Stimulated activated CD4-positive, alpha-beta T cell treated with anti-CD3 and anti-CD28 coated beads, Interleukin-2, amount 100 ng/mL, for 24 hours (primary cell): ENCODE measurements at regions not wholly inside any gene's neighbourhood (a gene's known extent, or its start where the extent isn't known, plus 50 kb on each side); places are given as distances from the start of the nearest gene placed in this dataset.
"Not testable (repeated sequence)": the region's sequence is repeated elsewhere in the genome, so short reads cannot be mapped to it uniquely, and the experiment has no call there.

Source experiments
- DNase-seq, 2 donors: peaks; one replicate each; pipeline ENCODE4 v3.0.0-alpha.2; 2020

DNA sequence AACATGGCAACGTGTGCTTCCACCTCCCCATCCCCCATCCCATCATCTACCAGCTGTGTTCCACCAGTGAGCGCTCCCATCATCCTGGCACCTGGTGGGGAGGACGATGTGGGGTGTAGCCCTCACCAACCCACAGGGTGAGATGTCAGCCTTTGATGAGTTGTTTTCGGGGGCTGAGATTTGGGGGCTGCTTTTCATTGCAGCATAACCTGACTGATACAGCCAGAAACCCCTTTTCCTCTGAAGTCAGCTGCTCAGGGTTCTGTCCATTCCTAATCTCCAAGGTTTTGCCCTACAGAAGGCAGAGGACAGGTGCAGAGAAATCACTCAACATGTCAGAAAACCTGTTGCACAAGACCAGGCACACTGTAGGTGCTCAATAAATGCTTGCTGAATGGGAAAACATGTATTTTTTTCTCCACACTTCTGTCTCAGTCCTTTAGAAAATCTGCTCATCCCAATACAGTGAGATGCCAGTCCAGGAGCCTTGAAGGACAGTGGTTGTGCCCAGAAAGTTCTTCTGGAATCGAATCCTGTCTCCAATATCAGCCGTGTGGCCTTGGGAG, 239.8 kb downstream of the RBM19 start:
- no peak for DNase-seq

DNA sequence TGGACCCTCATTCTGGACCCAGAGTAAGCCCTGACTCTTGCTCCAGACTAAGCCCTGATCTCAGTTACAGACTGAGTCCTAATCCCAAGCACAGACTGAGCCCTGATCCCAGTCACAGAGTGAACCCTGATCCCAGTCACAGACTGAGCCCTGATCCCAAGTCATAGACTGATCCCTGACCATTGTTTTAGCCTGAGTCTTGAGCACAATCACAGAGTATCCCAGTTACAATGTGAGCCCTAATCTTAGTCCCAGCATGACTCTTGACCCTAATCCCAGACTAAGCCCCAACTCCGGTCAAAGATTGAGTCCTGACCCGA, 240.6 kb downstream of the RBM19 start:
- DNase-seq, result no peak

DNA sequence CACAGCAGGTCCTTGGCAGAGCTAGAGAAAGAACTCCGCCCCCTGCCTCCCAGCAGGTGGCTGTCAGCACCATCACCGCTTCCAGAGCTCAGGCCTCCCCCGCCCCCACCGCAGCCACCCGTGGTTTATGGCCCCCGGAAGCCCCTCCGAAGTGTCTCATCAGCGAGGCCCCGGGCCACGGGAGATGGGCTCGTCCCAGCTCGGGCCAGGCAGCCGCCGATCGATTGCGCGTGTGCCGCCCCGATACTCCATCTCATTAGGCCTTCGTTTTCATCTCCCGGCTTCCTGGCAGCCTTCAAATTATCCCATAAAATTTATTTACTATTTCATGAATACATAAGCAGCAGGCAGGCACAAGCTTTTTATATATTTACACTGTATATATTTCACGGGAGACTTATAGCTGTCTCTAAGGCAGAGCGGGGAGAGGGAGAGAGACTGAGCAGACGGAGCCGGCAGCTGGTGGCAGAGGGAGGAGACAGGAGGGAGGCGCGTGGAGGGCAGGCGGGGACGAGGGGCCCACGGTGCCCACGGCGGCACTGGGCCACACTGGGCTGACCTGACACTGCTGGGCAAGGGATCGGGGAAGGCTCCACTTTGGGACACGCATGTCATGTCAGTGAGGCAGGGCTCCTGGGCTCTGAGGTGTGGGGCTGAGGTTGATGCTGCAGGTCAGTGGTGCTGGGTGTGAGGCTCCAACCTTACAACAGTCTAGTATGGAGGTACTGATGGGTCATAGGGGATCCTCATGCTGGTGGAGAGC, 241.2 kb downstream of the RBM19 start:
- DNase-seq, result no peak

DNA sequence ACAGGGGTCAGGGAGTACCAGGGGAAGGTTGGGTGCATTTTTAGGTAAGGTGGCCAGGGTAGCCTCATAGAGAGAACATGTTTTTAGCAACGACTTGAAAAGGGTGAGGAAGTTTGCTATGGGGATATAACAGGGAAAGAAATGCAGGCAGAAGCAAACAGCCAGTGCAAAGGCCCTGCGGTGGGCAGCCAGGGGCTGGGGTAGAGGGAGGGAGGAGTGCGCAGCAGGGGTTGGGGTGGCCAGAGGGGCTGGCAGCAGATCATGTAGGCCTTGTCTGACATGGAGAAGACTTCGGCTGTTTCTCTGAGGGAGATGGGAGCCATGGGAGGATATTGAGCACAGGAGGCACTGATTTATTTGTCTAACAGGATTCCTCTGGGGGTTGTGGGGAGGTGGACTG, 242.5 kb downstream of the RBM19 start:
- no peak for DNase-seq

DNA sequence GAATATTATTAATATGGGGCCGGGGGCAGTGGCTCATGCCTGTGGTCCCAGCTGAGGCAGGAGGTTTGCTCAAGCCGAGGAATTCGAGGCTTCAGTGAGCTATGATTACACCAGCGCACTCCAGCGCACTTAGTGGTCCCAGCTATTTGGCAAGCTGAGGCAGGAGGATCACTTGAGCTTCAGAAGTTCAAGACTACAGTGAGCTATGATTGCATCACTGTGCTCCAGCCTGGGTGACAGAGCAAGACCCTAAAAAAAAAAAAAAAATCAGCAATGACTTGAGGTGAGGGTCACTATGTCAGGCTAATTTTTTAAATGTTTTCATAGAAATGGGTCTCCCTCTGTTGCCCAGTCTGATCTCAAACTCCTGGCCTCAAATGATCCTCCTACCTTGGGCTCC, 243.4 kb downstream of the RBM19 start:
- DNase-seq, result no peak

DNA sequence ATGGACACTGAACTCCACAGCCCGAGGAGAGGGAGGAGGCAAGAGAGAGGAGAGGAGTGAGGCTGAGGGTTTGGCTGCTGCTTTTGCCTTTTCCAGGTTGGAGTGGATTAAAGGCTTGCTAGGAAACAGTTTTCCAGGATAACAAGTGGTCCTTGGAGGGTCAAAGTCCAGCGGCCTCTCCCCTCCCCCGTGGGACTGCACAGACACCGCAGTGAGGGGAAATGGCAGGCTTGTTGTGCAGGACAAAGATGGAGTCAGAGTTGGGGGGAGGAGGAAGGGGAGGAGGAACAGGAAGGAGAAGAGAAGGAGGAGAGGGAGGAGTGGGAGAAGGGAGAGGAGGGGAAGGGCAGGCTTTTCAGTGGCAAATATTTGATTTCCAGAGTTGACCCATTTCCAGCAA, 245.5 kb downstream of the RBM19 start:
- no peak for DNase-seq

DNA sequence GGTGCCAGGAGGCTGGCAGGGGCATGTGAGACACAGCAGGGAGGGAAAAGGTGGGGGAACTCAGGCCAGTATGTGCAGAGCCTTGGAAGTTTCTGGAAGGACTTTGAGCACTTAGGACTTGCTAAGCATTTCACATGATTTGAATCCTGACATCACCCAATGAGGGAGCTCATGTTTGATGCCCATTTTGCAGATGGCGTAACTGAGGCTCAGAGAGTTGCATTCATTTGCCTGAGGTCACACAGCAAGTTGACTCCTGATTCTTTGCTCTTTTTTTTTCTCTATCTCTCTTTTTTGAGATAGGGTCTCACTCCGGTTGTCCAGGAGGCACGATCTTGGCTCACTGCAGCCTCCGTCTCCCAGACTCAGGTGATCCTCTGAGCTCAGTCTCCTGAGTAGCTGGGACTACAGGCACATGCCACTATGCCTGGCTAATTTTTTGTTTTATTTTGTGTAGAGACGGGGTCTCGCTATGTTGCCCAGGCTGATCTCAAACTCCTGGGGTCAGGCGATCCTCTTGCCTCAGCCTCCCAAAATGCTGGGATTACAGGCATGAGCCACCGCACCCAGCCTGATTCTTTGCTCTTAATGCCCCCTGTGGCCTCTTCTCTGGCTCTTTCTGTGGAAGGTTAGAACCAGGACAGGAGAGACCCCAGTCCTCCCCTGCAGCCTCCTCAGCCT, 246.1 kb downstream of the RBM19 start:
- DNase-seq, result no peak

DNA sequence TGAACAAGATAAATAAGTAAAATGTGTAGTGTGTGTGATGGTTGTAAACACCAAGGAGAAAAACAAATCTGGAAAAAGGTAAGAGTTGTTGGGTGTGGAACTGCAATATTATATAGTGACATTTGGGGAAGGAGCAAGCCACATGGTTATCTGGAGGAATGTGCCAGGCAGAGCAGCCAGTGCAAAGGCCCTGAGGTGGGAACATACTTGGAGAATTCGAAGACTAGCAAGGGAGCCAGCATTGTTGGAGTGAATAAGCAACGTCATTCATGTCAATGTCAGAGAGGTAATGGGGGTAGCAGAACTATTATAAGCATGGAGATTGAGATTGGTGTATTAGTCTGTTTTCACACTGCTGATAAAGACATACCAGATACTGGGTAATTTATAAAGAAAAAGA, 241.5 kb upstream of the LHX5 start:
- no peak for DNase-seq

DNA sequence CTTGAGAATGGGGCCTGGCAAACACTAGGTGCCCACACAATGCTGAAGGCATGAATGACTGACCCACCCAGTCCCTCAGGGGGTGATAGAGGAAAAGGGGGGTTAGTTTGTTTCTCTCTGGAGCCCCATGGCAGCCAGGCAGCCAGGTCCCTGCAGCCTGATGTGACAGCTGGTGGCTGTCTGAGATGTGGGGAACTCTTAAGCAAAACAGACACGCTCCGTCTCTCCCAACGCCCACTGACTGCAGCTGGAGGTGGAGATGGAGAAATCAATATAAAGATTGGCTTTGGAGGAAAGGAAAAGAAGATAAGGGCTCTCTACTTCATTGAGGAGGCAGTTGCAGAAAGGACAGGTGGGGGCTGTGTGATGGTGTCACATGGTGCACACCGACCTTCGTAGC, 240.8 kb upstream of the LHX5 start:
- DNase-seq, result no peak

DNA sequence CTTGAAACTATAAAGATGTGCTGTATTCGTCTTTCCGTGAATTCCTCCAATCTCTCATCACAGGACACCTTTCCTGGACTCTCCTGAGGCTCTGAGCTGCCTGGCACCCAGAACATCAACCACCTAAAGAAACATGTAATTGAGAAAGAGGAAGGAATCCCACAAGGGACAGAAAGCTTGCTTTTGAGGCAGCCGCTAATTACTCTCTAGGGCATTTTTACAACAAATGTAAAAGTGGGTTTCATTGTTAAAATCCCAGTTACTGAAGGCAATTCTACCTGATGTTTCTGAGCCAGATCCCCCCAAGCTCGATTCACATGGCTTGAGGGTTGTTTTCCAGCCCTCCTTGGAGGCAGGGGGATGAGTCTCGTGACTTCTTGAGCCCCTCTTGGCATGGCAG, 238.5 kb upstream of the LHX5 start:
- DNase-seq, result no peak

DNA sequence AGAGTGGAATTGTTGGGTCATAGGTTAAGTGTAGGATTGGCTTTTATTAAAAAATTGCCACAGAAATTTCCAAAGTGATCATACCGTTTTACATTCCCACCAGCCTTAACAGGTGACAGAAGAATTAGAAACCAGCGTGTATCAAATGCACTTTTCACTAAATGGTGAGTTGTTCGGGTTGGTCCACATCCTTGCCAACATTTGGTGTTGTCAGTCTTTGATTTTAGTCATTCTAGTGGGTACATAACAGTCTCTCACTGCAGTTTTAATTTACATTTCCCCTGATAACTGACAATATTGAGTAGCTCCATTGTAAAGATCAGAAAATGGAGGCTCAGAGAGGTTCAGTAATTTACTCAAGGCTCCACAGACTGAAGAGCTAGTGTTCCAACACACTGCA, 237.8 kb upstream of the LHX5 start:
- no peak for DNase-seq

DNA sequence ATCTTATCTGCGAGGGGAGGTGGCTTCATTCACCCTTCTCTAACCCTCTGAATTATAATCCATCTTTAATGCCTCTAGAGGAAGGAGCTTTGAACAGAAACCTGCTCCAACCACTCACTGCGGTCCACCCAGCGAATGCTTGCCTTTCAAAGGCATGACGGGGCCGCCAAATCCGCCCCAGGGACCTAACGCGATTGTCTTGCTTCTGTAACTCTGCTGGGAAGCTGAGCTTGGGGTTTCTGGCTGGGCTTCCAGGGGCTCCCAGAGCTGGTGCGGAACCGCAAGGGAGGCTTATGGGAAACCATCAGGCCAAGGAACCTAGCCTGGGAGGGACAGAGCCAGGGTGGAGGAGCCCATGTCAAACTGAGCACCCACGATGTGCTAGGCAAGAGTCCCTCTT, 231.2 kb upstream of the LHX5 start:
- no peak for DNase-seq

DNA sequence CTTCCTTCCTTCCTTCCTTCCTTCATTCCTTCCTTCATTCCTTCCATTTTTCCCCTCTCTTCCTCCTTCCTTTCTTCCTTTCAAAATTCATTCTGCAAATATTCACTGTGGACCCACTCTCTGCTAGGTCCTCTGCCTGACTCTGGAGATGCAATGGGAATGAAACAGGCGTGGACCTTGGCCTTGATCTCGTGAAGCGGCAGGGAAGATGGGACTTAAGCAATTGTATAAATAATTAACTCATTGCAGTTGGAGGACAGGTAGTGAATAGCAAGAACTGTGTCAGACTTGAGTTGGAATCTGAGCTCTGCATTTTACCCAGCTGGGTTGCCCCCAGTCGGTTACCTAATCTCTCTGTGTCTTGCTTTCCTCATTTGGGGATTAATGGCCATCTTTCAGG, 230.6 kb upstream of the LHX5 start:
- no peak for DNase-seq

DNA sequence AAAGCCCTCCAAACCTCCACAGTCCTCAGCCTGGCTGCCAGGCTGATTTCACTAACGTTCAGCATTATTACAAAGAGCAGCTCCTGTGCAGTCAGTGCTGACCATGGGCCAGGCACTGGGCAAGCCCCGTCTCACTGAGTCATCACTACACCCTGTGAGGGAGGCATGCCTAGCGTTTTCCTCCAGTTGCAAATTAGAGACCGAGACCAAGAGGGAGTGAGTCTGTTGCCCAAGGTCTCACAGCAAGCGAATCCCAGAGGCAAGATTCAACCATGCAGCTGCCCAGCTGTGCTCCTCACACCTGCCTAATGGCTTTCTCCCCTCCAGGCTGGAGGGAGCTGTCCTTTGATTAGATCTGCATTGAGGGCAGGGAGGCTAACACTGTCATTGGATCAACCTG, 229.3 kb upstream of the LHX5 start:
- DNase-seq, result no peak

DNA sequence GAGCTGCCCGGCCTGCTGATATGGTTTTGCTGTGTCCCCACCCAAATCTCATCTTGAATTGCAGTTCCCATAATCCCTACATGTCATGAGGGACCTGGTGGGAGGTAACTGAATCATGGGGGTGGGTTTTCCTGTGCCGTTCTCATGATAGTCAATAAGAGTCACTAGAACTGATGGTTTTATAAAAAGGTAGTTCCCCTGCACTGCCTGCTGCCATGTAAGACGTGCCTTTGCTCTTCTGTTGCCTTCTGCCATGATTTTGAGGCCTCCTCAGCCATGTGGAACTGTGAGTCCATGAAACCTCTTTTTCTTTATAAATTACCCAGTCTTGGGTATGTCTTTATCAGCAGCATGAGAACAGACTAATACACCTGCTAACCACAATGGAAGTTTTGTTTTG, 228.3 kb upstream of the LHX5 start:
- not testable (repeated sequence) for DNase-seq

DNA sequence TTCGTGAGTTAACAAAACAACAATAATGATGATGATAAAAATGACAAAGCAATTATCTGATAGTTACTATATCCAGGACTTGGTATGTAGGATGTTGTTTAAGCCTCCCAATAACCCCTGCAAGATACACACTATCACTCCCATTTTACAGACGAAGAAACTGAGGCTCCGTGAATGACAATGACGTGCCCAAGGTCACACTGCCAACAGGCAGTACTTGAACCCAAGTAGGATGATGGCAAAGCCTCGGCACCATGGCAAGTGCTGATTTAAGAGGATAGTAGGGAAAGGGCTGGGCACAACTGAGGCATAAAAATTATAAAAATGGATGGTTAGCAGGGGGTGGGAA, 226.8 kb upstream of the LHX5 start:
- DNase-seq, result no peak

DNA sequence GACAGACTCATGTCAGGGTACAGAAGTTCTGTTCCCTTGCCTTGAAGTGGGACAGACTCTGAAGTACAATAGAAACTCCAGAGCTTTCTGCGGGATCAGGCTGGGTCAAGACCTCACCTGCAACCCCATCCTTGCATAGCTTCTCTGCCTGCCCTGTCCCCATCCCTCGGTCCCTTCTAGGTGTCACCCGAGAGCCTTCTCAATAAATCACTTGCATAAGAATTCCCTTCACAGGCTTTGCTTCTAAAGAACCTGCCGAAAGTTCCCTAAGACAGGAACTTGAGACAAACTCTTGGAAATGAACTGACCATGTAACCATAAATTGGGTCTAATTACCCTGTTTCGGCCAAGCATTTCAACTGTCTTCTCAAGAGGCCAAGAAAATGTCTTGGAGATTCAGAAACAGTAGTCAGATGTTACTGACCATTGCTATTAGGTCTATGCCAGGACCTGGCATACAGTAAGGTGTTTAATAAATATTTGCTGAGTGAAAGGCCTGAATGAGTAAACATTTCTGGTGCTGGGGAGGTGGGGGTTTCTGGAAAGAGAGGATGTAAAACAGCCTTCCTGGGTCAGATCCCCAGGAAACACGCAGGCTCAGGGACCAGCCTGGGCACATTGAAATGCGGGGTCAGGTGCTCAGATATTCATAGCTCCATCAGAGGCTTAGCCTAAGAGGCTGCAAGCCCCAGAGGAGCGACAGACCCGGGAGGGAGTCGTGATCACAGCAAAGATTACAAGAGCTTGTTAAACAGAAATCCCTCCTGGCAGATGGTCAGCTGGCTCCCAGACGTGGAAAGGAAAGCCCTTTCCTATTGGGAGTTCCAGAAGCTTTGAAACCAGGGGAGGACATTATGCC, 226.2 kb upstream of the LHX5 start:
- no peak for DNase-seq

DNA sequence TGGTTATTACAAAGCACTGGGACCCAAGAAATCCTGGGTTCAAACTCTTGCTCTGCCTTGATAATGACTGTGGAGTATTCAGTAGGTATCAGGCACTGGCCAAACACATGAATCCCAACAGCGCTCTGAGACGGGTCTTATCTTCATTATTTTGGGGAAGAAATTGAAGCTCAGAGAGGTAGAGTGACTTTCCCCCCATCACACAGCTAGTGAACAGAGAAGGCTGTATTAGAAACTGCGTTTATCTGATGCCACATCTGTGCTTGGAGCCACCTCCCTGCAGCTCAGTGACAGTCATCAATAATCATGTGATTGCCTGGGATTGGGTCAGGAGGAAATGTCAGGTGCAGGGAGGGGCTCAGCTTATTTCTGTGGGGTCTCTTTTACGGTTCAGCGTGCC, 225.4 kb upstream of the LHX5 start:
- DNase-seq, result no peak

DNA sequence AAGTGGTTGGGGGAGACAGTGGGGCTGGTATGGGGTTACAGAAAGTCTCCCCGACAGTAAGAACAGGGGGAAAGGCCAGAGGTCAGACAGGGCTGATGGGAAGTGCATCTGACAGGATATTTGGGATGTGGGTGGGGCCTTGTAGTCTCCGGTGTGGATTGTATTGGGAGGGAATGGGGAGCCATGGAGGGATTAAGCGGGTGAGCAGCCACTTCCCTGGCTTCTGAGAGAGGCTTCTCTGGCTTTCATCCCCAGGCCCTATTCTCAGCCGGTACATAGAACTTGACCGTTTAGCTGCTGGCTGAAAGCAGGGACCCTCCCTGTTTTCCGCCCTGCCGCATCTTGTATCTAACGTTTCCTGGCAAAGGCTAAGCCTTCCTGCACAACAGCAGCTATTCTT, 222.0 kb upstream of the LHX5 start:
- no peak for DNase-seq

DNA sequence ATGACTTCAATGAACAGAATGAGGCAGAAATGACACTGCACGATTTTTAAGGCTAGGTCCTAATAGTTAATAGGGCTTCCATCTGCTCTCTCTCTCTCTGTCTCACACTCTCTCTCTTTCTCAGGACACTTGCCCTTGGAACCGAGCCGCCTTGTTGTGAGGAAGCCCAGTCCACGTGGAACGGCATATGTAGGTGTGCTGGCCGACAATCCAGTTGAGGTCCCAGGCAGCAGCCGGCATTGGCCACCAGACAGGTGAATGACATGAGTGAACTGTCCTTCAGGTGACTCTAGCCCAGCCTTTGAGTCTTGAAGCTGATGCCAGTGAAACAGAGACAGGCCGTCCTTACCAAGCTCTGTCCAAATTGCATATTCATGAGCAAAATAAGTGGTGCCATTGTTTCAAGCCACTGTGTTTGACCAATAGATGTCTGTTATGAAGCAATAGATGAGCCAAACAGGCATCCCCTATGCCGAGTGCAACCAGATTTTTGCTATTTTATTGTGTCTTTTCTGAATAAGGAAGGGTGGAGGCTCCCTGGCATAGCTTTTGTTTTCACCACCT, 217.5 kb upstream of the LHX5 start:
- DNase-seq, result no peak

DNA sequence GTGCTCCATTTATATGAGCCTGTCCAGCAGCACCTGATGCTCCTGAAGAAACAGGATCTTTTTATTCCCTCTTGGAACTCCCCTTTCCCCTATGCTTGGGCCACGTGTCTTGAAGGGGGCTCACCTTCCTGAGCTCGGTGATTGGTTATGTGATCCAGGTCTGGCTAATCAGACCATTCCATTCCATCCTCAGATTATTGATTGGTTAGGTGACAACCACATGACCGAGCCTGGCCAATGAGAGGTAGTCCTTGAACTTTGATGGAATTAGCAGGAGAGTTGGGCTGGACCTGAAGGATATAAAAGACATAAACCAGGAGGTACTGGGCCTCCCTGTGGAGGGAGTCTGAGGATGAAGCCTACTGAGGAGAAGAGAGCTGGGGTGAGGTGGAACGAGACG, 216.6 kb upstream of the LHX5 start:
- no peak for DNase-seq

DNA sequence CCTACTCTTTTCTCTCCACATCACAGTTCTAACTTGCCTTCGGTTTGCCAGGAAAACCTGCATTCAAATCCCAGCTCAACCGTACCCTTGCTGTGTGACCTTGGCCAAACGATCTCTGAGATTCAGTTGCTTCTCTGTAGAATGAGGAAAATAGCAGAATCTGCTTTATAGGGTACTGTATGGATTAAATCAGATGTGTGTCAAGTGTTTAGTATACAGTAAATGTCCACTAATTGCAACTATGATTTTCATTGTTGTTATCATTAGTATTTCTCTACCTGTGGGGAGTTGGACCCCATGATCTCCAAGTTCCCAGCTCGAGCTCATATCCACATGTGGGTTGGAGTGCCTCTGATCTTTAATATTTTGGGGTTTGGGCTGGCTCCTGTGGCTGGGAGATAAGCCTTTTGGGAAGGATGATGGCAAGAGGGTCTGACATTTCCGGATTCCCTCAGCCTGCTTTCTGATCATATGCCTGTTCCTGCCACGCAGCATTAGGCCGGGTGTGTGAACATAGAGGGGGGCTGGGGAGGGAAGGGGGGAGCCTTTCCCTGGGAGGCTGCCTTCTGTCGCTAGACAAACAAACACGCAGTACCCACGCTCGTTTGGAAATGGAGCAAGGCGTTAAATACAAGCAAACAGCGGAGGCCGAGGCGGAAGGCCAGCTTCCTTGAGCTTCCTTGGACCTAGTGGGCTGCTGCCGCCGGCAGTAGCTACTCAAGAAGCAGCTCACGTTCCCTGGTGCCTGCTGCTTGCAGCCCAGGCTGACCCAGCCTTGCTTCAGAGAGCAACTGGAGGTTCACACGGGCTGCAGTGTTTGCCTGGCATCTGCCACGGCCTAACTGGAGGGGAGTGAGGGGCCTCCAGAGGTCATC, 213.5 kb upstream of the LHX5 start:
- no peak for DNase-seq
